Endothelial cell of umbilical vein (primary cell): ENCODE measurements at regions not wholly inside any gene's neighbourhood (a gene's known extent, or its start where the extent isn't known, plus 50 kb on each side); places are given as distances from the start of the nearest gene placed in this dataset.

Experiments
- BruUV-seq: library from RNA; stranded (reverse); fragments of 400-500 nt; replicated peaks from 2 replicates; lab custom pipeline; 2021; lab: Mats Ljungman, UMichigan
- CTCF ChIA-PET: fragments of 300-600, 350-600 bp; sonication (Branson Sonifier 250); formaldehyde crosslinking; loops from one replicate; lab custom pipeline; 2021; ENCODE audit warnings: antibody characterized with exemption, inconsistent platforms; lab: Charles Lee
- POLR2A ChIA-PET: fragments of 300-600, 350-600 bp; sonication (Branson Sonifier 250); formaldehyde crosslinking; loops from one replicate; lab custom pipeline; 2021; ENCODE audit warnings: antibody characterized with exemption, inconsistent platforms; lab: Charles Lee
- DNase-seq: peaks from one replicate; pipeline ENCODE4 v3.0.0-alpha.2; 2011; ENCODE audit warnings: low read depth, low spot score
- FAIRE-seq: peaks from 2 replicates; lab custom pipeline; 2011; peaks lifted over from hg19 to GRCh38; lab: Jason Lieb, UNC
- H2AFZ ChIP-seq: 2 replicates; pipeline ENCODE4 v1.6.0; 2012; ENCODE audit warnings: low read depth, low read length, control low read depth, inconsistent platforms
- H3K27ac ChIP-seq: 2 replicates; pipeline ENCODE4 v1.5.1; 2011; ENCODE audit warnings: low read depth, mild to moderate bottlenecking, control low read depth, low read length, moderate library complexity; ENCODE audit not compliant: insufficient read depth
- H3K27me3 ChIP-seq, 2 experiments: 2 replicates each; pipeline versions ENCODE4 v1.6.0 to v1.6.1; 2011; ENCODE audit warnings: low read length in 2 of 2, mixed read lengths in 1 of 2; ENCODE audit not compliant: control insufficient read depth in 2 of 2, insufficient read depth in 2 of 2
- H3K36me3 ChIP-seq, 2 experiments: 2 replicates in 1 of 2; 3 replicates in 1 of 2; pipeline ENCODE4 v1.5.1; 2011; ENCODE audit warnings: low read length in 2 of 2, mild to moderate bottlenecking in 1 of 2, moderate library complexity in 1 of 2; ENCODE audit not compliant: control insufficient read depth in 2 of 2, insufficient read depth in 2 of 2; ENCODE audit errors: extremely low read depth in 1 of 2
- H3K4me1 ChIP-seq: 3 replicates; pipeline ENCODE4 v1.5.1; 2011; ENCODE audit warnings: mild to moderate bottlenecking, low read length; ENCODE audit not compliant: control insufficient read depth, insufficient read depth; ENCODE audit errors: extremely low read depth
- H3K4me2 ChIP-seq: 2 replicates; pipeline ENCODE4 v1.6.1; 2011; ENCODE audit warnings: low read length, control low read depth, mixed read lengths; ENCODE audit not compliant: insufficient read depth
- H3K4me3 ChIP-seq, 3 experiments: fragments of 200-600 bp in 1 of 3; sonication (generic), shearing (Covaris generic) in 1 of 3; replicated peaks in 1 of 3; 2 replicates each; pipeline ENCODE4 v1.5.1; 2011 to 2016; ENCODE audit warnings: control low read depth in 3 of 3, low read length in 3 of 3, mild to moderate bottlenecking in 2 of 3, inconsistent platforms in 1 of 3, low read depth in 1 of 3, moderate library complexity in 1 of 3; ENCODE audit not compliant: insufficient read depth in 1 of 3
- H3K79me2 ChIP-seq: 2 replicates; pipeline ENCODE4 v1.6.0; 2012; ENCODE audit warnings: low read length, inconsistent platforms; ENCODE audit not compliant: control insufficient read depth, insufficient read depth
- H3K9ac ChIP-seq: replicated peaks from 2 replicates; pipeline ENCODE3; 2011; ENCODE audit warnings: low read length, control low read depth; ENCODE audit not compliant: insufficient read depth; ENCODE audit errors: extremely low read depth
- H3K9me1 ChIP-seq: replicated peaks from 3 replicates; pipeline ENCODE4 v1.6.0; 2011; ENCODE audit warnings: mild to moderate bottlenecking, low read length; ENCODE audit not compliant: control insufficient read depth, insufficient read depth; ENCODE audit errors: extremely low read depth
- H3K9me3 ChIP-seq: replicated peaks from 2 replicates; pipeline ENCODE4 v1.5.1; 2012; ENCODE audit warnings: low read length, inconsistent platforms; ENCODE audit not compliant: control insufficient read depth, insufficient read depth
- H4K20me1 ChIP-seq: replicated peaks from 2 replicates; pipeline ENCODE3; 2011; ENCODE audit warnings: mild to moderate bottlenecking, low read length; ENCODE audit not compliant: control insufficient read depth, insufficient read depth; ENCODE audit errors: extremely low read depth
- EZH2 ChIP-seq: IDR thresholded peaks from 2 replicates; pipeline ENCODE4 v1.6.1; 2012; ENCODE audit warnings: borderline replicate concordance, low read depth, mild to moderate bottlenecking, moderate library complexity, low read length, inconsistent platforms; ENCODE audit not compliant: severe bottlenecking
- FOS ChIP-seq: IDR thresholded peaks from 2 replicates; pipeline ENCODE4 v1.6.1; 2011; ENCODE audit warnings: mild to moderate bottlenecking, low read length, moderate library complexity, borderline replicate concordance; ENCODE audit not compliant: insufficient read depth
- MYC ChIP-seq: IDR thresholded peaks from one replicate; pipeline ENCODE4 v1.6.1; 2011; ENCODE audit warnings: mild to moderate bottlenecking, low read depth, low read length
- POLR2A ChIP-seq: IDR thresholded peaks from 2 replicates; pipeline ENCODE4 v1.6.1; 2012; ENCODE audit warnings: low read depth, mild to moderate bottlenecking, control low read depth, low read length
- POLR2AphosphoS5 ChIP-seq: IDR thresholded peaks from 2 replicates; pipeline ENCODE4 v1.6.1; 2012; ENCODE audit warnings: low read depth, mild to moderate bottlenecking, control low read depth, low read length, moderate library complexity; ENCODE audit not compliant: insufficient read depth
- dilution Hi-C: fragments of 300-500 bp; cut with MboI; formaldehyde crosslinking; loops from one replicate; pipeline ENCODE4 v1.15.0; 2019; ENCODE audit warnings: low sequenced_read_pairs; ENCODE audit not compliant: extremely low pct_ligation_motif_present
- intact Hi-C: fragments of 100-400 bp; cut with micrococcal nuclease; formaldehyde crosslinking; loops from one replicate; pipeline ENCODE4 v1.10.0; 2022
- TF ChIP-seq, protein P1 (sequence below), 2 donors: IDR thresholded peaks; 1 replicate in 1 of 2; 2 replicates in 1 of 2; pipeline ENCODE4 v1.5.1; 2011; ENCODE audit warnings: low read length in 2 of 2, mild to moderate bottlenecking in 2 of 2, moderate library complexity in 2 of 2, control low read depth in 1 of 2, inconsistent platforms in 1 of 2, low read depth in 1 of 2; ENCODE audit not compliant: insufficient read depth in 1 of 2; ENCODE audit errors: extremely low read depth in 1 of 2
- TF ChIP-seq, protein P2 (sequence below): IDR thresholded peaks from 2 replicates; pipeline ENCODE4 v1.6.1; 2011; ENCODE audit not compliant: insufficient read depth, insufficient read length

DNA sequence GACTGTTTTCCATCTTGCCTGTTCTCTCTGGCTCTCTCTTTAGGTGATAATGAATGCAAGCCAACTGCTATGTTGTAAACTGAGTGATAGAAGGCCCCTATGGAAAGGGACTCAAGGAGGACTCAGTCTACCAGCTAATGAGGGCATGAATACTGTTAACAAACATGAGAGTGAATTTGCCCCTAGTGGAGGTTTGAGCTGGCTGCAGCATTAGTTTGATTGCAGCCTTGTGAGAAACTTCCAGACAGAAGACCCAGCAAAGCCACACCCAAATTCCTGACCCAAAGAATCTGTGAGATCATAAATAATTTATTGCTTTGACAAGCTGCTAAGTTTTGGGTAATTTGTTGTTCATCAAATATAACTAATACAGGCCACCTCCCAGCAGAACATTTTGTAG is 50.0 kb upstream of the PLCB1 start:
- TF ChIP-seq FOS (no peak), POLR2A (no peak), EZH2 (no peak), MYC (no peak), POLR2AphosphoS5 (no peak)
- TF ChIP-seq, protein P1, sequence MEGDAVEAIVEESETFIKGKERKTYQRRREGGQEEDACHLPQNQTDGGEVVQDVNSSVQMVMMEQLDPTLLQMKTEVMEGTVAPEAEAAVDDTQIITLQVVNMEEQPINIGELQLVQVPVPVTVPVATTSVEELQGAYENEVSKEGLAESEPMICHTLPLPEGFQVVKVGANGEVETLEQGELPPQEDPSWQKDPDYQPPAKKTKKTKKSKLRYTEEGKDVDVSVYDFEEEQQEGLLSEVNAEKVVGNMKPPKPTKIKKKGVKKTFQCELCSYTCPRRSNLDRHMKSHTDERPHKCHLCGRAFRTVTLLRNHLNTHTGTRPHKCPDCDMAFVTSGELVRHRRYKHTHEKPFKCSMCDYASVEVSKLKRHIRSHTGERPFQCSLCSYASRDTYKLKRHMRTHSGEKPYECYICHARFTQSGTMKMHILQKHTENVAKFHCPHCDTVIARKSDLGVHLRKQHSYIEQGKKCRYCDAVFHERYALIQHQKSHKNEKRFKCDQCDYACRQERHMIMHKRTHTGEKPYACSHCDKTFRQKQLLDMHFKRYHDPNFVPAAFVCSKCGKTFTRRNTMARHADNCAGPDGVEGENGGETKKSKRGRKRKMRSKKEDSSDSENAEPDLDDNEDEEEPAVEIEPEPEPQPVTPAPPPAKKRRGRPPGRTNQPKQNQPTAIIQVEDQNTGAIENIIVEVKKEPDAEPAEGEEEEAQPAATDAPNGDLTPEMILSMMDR (IDR thresholded peaks at IDR 0.05; ENCODE audit: extremely low read depth in 1 of 2, insufficient read depth in 1 of 2, low read depth in 1 of 2, low read length in 2 of 2) = peak; percentile 15 to 23
- TF ChIP-seq, protein P2, sequence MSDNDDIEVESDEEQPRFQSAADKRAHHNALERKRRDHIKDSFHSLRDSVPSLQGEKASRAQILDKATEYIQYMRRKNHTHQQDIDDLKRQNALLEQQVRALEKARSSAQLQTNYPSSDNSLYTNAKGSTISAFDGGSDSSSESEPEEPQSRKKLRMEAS = no peak
- H2AFZ ChIP-seq = no peak overlapping the region

More for the DNA sequence above, 50.0 kb upstream of the PLCB1 start:
- Histone ChIP-seq H3K27me3 (no peaks in the 10 kb centered on the region), H3K4me2 (no peak overlapping the region), H3K79me2 (no peaks in the 10 kb centered on the region), H3K36me3 (no peaks in the 10 kb centered on the region), H3K9me1 (no peaks in the 10 kb centered on the region), H3K9ac (no peak overlapping the region), H3K27ac (no peak overlapping the region), H4K20me1 (no peaks in the 10 kb centered on the region), H3K4me1 (peaks cover 12% of the 10 kb centered on the region), H3K4me3 (no peak overlapping the region), H3K9me3 (no peaks in the 10 kb centered on the region)
- CTCF ChIA-PET = interaction anchor here (0.7 to 2.3 kb wide), 15 partner anchors 9 to 526 kb away, joined by 3 to 14 read pairs (median 5); no protein-coding TSS in a partner anchor
- POLR2A ChIA-PET = no interaction called here
- FAIRE-seq (no peak), DNase-seq (no peak)
- BruUV-seq = no TSS peak
- intact Hi-C loops = no loop called here
- dilution Hi-C loops = no loop called here
